ENCODE measurements at regions not wholly inside any gene's neighbourhood (a gene's known extent, or its start where the extent isn't known, plus 50 kb on each side); places are given as distances from the start of the nearest gene placed in this dataset.

GRCh38 chr2:56715683-56716082 lies 531.9 kb downstream of the CCDC85A start:
- in situ Hi-C loops (cut with HindIII; ENCODE audit: low pct_ligation_motif_present, low sequenced_read_pairs) = no loop called here
- no peak overlapping the region for H3K27ac ChIP-seq
- TF ChIP-seq, protein P1, sequence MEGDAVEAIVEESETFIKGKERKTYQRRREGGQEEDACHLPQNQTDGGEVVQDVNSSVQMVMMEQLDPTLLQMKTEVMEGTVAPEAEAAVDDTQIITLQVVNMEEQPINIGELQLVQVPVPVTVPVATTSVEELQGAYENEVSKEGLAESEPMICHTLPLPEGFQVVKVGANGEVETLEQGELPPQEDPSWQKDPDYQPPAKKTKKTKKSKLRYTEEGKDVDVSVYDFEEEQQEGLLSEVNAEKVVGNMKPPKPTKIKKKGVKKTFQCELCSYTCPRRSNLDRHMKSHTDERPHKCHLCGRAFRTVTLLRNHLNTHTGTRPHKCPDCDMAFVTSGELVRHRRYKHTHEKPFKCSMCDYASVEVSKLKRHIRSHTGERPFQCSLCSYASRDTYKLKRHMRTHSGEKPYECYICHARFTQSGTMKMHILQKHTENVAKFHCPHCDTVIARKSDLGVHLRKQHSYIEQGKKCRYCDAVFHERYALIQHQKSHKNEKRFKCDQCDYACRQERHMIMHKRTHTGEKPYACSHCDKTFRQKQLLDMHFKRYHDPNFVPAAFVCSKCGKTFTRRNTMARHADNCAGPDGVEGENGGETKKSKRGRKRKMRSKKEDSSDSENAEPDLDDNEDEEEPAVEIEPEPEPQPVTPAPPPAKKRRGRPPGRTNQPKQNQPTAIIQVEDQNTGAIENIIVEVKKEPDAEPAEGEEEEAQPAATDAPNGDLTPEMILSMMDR (IDR thresholded peaks at IDR 0.05; ENCODE audit: low read depth, low read length, missing control alignments) = no peak
- H3K36me3 ChIP-seq (replicated peaks) = no peaks in the 10 kb centered on the region
- DNase-seq = no peak
- H3K27me3 ChIP-seq (replicated peaks) = no peaks in the 10 kb centered on the region
- no peak overlapping the region for H3K4me3 ChIP-seq (ENCODE audit: low read depth, low read length)

GRCh38 chr2:56718413-56718812 lies 534.6 kb downstream of the CCDC85A start:
- TF ChIP-seq, protein P1 (IDR thresholded peaks at IDR 0.05; ENCODE audit: low read depth, low read length, missing control alignments) = no peak
- no peak for DNase-seq
- Histone ChIP-seq H3K27me3 (replicated peaks) (no peaks in the 10 kb centered on the region), H3K36me3 (replicated peaks) (no peaks in the 10 kb centered on the region), H3K27ac (no peak overlapping the region), H3K4me3 (ENCODE audit: low read depth, low read length) (no peak overlapping the region)
- in situ Hi-C loops (cut with HindIII; ENCODE audit: low pct_ligation_motif_present, low sequenced_read_pairs) = no loop called here

DNA sequence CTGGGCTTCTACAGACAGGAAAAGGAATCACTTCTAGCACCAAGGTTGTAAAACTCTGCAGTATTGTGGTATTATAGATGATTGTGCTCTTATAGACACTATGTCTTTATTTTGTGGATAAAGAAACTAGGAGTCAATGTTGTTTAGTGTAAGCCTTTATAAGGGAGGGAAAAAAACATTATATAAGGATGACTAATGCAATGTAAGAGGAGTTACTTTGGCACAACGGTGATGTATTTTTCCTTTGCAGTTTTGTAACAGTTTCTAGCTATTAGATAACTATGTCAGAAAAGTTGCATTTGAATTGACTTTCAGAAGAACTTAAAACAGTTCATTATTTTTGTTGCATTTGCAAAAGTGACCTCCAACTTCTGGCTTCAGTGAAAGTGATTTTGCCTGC lies 545.4 kb downstream of the CCDC85A start:
- no peak for DNase-seq
- Histone ChIP-seq H3K27ac (no peak overlapping the region), H3K36me3 (replicated peaks) (no peaks in the 10 kb centered on the region), H3K4me3 (ENCODE audit: low read depth, low read length) (no peak overlapping the region), H3K27me3 (replicated peaks) (no peaks in the 10 kb centered on the region)
- TF ChIP-seq, protein P1 (IDR thresholded peaks at IDR 0.05; ENCODE audit: low read depth, low read length, missing control alignments) = no peak
- in situ Hi-C loops (cut with HindIII; ENCODE audit: low pct_ligation_motif_present, low sequenced_read_pairs) = no loop called here

DNA sequence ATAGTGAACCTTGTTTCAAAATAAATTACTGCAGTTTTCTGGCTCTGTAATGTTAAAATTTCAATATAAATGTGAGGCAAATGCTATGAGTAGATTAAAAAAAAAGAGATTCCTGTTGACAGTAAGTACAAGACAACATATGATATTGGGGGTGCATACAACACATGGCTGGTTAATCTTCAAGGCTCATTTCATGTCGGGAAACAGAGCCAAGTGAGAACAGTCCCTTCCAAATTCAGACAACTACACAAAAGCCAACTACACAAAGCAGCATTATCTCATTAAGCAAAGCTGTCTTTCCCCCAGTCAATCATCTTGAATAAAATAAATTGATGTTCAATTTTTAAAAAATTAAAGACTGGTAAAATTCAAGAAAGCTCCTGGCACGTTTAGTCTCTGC lies 549.2 kb downstream of the CCDC85A start:
- no peak for DNase-seq
- in situ Hi-C loops (cut with HindIII; ENCODE audit: low pct_ligation_motif_present, low sequenced_read_pairs) = no loop called here
- no peaks in the 10 kb centered on the region for H3K27me3 ChIP-seq (replicated peaks)
- H3K27ac ChIP-seq = no peak overlapping the region
- H3K4me3 ChIP-seq (ENCODE audit: low read depth, low read length) = no peak overlapping the region
- no peaks in the 10 kb centered on the region for H3K36me3 ChIP-seq (replicated peaks)
- TF ChIP-seq, protein P1 (IDR thresholded peaks at IDR 0.05; ENCODE audit: low read depth, low read length, missing control alignments) = no peak

- no peak overlapping the region for H3K27ac ChIP-seq
- H3K36me3 ChIP-seq (replicated peaks) = no peaks in the 10 kb centered on the region
- TF ChIP-seq, protein P1 (IDR thresholded peaks at IDR 0.05; ENCODE audit: low read depth, low read length, missing control alignments) = no peak
- no peak overlapping the region for H3K4me3 ChIP-seq (ENCODE audit: low read depth, low read length)
- H3K27me3 ChIP-seq (replicated peaks) = no peaks in the 10 kb centered on the region
- no peak for DNase-seq
- in situ Hi-C loops (cut with HindIII; ENCODE audit: low pct_ligation_motif_present, low sequenced_read_pairs) = no loop called here
Observed at GRCh38 chr2:56739413-56739812, 555.6 kb downstream of the CCDC85A start.

GRCh38 chr2:56741601-56742102 lies 557.9 kb downstream of the CCDC85A start:
- Histone ChIP-seq H3K36me3 (replicated peaks) (no peaks in the 10 kb centered on the region), H3K27me3 (replicated peaks) (no peaks in the 10 kb centered on the region), H3K4me3 (ENCODE audit: low read depth, low read length) (peak overlapping the region; percentile 36), H3K27ac (peak overlapping the region; percentile 96)
- peak; percentile 96 for DNase-seq
- in situ Hi-C loops (cut with HindIII; ENCODE audit: low pct_ligation_motif_present, low sequenced_read_pairs) = no loop called here
- TF ChIP-seq, protein P1 (IDR thresholded peaks at IDR 0.05; ENCODE audit: low read depth, low read length, missing control alignments) = no peak
